ENCODE measurements at regions not wholly inside any gene's neighbourhood (a gene's known extent, or its start where the extent isn't known, plus 50 kb on each side); places are given as distances from the start of the nearest gene placed in this dataset.

GRCh38 chr12:23368590-23368989 is 580.9 kb downstream of the SOX5 start:
- TF ChIP-seq CTCF (IDR thresholded peaks at IDR 0.05) (no peak), POLR2AphosphoS5 (IDR thresholded peaks at IDR 0.05) (no peak), POLR2A (IDR thresholded peaks at IDR 0.05) (no peak)

Measured in breast epithelium (tissue), 3 donors.